Central memory CD8-positive, alpha-beta T cell (primary cell): ENCODE measurements at regions not wholly inside any gene's neighbourhood (a gene's known extent, or its start where the extent isn't known, plus 50 kb on each side); places are given as distances from the start of the nearest gene placed in this dataset.
A peak's percentile ranks its signal among the peaks of the same experiment; 100 is the strongest.

Experiments used
- ATAC-seq: fragments of 150-1000 bp; cut with Tn5 transposase; replicated peaks from 2 replicates; pipeline ENCODE4 v1.10.0; 2022; ENCODE audit warnings: mild to moderate bottlenecking, moderate FRiP score, moderate number of reproducible peaks; ENCODE audit not compliant: poor library complexity, severe bottlenecking; ENCODE audit errors: extremely low read depth
- DNase-seq, 2 donors: peaks; one replicate each; pipeline ENCODE4 v3.0.0; 2021; ENCODE audit warnings: low spot score in 2 of 2
- H3K27ac Mint-ChIP-seq: one replicate; pipeline ENCODE4 v1.8.0; 2022; ENCODE audit warnings: low read depth, mild to moderate bottlenecking, moderate library complexity, mixed read lengths
- H3K27me3 Mint-ChIP-seq: one replicate; pipeline ENCODE4 v1.8.0; 2022; ENCODE audit warnings: mixed read lengths
- H3K36me3 Mint-ChIP-seq: one replicate; pipeline ENCODE4 v1.8.0; 2022; ENCODE audit warnings: mild to moderate bottlenecking, moderate library complexity, mixed read lengths; ENCODE audit not compliant: insufficient read depth
- H3K4me1 Mint-ChIP-seq: one replicate; pipeline ENCODE4 v1.8.0; 2022; ENCODE audit warnings: mixed read lengths
- H3K4me3 Mint-ChIP-seq: one replicate; pipeline ENCODE4 v1.8.0; 2022; ENCODE audit warnings: mild to moderate bottlenecking, moderate library complexity, mixed read lengths
- H3K9me3 Mint-ChIP-seq: one replicate; pipeline ENCODE4 v1.8.0; 2022; ENCODE audit warnings: mixed read lengths

DNA sequence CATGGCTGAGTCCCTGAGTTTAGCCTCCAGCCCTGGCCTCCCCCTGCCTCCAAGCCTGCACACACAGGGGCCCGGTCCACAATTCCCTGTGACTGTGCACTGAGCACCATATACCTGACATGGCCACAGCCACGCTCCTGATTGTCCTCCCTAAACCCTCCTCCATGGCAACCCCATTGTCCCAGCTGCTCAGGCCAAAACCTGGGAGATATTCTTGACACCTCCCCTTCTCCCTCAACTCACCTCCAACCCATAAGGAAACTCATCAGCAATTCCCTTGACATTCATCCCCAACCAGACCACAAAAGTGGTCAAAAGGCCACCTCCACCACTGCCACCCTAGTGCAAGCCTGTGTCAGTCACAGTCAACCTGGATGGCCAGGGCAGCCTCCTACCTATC, 107.5 kb upstream of the MVB12B start:
- ATAC-seq (no peak), DNase-seq (no peak)
- no peaks in the 10 kb centered on the region for H3K36me3 Mint-ChIP-seq
- H3K4me3 Mint-ChIP-seq: no peak overlapping the region
- no peaks in the 10 kb centered on the region for H3K4me1 Mint-ChIP-seq
- H3K9me3 Mint-ChIP-seq: no peaks in the 10 kb centered on the region
- H3K27me3 Mint-ChIP-seq: peaks cover 86% of the 10 kb centered on the region
- no peak overlapping the region for H3K27ac Mint-ChIP-seq

DNA sequence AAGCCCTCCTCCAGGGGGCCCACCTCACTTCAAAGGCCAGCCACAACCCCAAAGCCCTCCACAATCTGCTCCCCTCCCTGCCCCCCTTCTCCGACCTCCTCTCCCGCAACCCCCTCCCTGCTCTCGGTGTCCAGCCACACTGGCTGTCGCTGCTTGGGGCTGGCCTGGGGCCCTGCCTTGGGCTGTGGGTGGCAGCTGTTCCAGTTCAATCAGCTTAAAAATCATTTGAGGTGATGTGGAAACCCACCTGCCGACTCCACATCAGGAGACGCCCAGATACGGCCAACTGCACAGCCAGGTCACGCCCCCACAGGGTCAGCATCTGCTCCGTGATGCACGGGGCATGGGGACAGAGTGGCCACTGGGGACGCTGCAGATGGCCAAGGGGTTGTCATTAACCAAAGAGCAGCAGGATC, 107.0 kb upstream of the MVB12B start:
- Mint-ChIP-seq H3K27ac (no peak overlapping the region), H3K9me3 (no peaks in the 10 kb centered on the region), H3K4me3 (no peak overlapping the region), H3K4me1 (no peaks in the 10 kb centered on the region), H3K27me3 (peaks cover 86% of the 10 kb centered on the region), H3K36me3 (peaks cover 2% of the 10 kb centered on the region)
- DNase-seq: no peak
- no peak for ATAC-seq

GRCh38 chr9:126221480-126221879, 105.1 kb upstream of the MVB12B start:
- peaks cover 2% of the 10 kb centered on the region for H3K36me3 Mint-ChIP-seq
- no peak for DNase-seq
- no peak overlapping the region for H3K4me3 Mint-ChIP-seq

GRCh38 chr9:126222363-126222834, 104.2 kb upstream of the MVB12B start:
- Mint-ChIP-seq H3K9me3 (no peaks in the 10 kb centered on the region), H3K4me3 (no peak overlapping the region), H3K27me3 (peaks cover 94% of the 10 kb centered on the region), H3K4me1 (no peaks in the 10 kb centered on the region), H3K36me3 (peaks cover 2% of the 10 kb centered on the region), H3K27ac (no peak overlapping the region)
- ATAC-seq: no peak
- no peak for DNase-seq

More at GRCh38 chr9:126221480-126221879, 105.1 kb upstream of the MVB12B start:
- peaks cover 86% of the 10 kb centered on the region for H3K27me3 Mint-ChIP-seq
- no peak overlapping the region for H3K27ac Mint-ChIP-seq
- ATAC-seq: no peak
- H3K9me3 Mint-ChIP-seq: no peaks in the 10 kb centered on the region
- H3K4me1 Mint-ChIP-seq: no peaks in the 10 kb centered on the region

DNA sequence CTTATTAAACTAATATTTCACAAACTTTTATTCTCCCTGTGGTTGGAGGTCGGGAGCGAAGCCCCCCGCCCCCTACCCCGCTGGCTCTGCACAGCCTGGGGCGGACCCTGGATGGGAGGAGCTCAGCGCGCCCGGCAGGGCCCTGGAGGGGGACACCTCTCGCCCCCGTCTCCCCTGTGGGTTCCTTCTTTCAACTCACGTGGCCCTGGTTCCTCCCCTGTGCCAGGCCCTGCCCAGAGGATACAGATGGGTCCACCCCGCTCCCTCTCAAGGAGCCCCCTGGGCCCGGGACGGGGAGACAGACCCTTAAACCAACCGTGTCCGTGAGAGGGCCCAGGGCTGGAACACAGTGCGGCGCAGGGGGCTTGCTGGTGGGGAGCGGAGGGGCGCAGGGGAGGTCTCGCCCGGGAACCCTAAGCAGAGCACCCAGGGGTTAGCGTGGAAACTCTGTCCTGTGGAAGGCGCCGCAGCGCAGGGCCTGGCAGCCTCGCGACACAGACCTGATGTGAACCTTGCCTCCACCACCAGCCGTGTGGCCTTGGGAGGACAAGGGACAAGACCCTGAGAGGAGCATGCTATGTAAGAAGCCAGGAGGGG, 103.7 kb upstream of the MVB12B start:
- peaks cover 2% of the 10 kb centered on the region for H3K36me3 Mint-ChIP-seq
- no peak overlapping the region for H3K4me3 Mint-ChIP-seq
- no peaks in the 10 kb centered on the region for H3K9me3 Mint-ChIP-seq
- no peak for DNase-seq
- H3K4me1 Mint-ChIP-seq: no peaks in the 10 kb centered on the region
- peaks cover 94% of the 10 kb centered on the region for H3K27me3 Mint-ChIP-seq
- H3K27ac Mint-ChIP-seq: no peak overlapping the region
- ATAC-seq: no peak

GRCh38 chr9:126223798-126224531, 102.7 kb upstream of the MVB12B start:
- peaks cover 94% of the 10 kb centered on the region for H3K27me3 Mint-ChIP-seq
- DNase-seq (no peak), ATAC-seq (no peak)
- H3K4me3 Mint-ChIP-seq: no peak overlapping the region
- H3K27ac Mint-ChIP-seq: no peak overlapping the region
- peaks cover 6% of the 10 kb centered on the region for H3K4me1 Mint-ChIP-seq
- H3K9me3 Mint-ChIP-seq: no peaks in the 10 kb centered on the region
- peaks cover 2% of the 10 kb centered on the region for H3K36me3 Mint-ChIP-seq

GRCh38 chr9:126225611-126226609, 100.7 kb upstream of the MVB12B start:
- Mint-ChIP-seq H3K27ac (no peak overlapping the region), H3K4me1 (peaks cover 6% of the 10 kb centered on the region), H3K36me3 (peaks cover 2% of the 10 kb centered on the region), H3K4me3 (no peak overlapping the region), H3K27me3 (peaks cover 87% of the 10 kb centered on the region), H3K9me3 (no peaks in the 10 kb centered on the region)
- ATAC-seq: no peak
- DNase-seq: no peak

DNA sequence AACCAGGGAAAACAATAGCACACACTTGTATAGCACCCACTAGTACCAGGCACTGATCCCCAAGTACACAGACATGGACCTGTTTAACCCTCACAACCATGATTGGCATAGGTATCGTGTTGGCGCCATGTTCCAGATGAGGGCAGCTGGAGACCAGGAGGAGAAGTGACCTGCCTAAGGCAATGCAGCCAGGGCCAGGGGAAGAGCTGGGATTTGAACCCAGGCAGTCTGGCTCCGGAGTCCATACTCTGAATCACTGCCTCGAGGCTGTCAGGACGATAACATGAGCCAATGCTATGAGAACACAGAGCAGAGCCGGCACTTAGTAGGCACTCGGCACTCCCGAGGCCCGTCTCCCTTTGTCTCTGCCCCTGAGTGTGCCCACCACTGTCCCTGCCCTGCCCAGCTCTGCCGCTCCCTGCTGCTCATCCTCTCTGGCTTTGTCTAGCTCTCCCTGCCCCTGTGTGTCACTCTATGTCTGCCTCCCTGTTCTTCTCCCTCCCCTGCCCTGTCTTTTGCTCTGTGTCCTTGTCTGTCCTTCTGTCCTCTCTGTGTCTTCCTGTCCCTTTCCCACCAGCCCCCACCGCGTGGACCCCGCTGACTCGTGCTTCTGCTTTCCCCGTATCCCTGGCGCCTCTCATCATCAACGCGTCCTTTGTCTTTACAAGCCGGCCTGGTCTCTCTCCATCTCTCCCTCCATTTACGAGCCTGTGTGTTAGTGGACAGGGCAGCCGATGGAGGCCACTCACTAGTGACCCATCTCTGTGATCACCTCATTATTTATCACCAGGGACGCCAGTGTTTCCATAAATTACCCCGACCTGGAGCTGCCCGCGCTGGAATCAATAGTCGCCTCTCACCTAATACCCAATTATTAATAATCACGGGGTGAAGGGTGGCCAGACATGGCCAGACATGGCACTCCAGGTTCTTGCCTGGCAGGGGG, 99.4 kb upstream of the MVB12B start:
- DNase-seq: no peak
- peaks cover 74% of the 10 kb centered on the region for H3K27me3 Mint-ChIP-seq
- H3K9me3 Mint-ChIP-seq: no peaks in the 10 kb centered on the region
- peaks cover 6% of the 10 kb centered on the region for H3K4me1 Mint-ChIP-seq
- H3K4me3 Mint-ChIP-seq: no peak overlapping the region
- peaks cover 2% of the 10 kb centered on the region for H3K36me3 Mint-ChIP-seq
- no peak for ATAC-seq
- H3K27ac Mint-ChIP-seq: no peak overlapping the region

- H3K27ac Mint-ChIP-seq: no peak overlapping the region
- H3K27me3 Mint-ChIP-seq: peaks cover 80% of the 10 kb centered on the region
- ATAC-seq: no peak
- H3K4me1 Mint-ChIP-seq: peaks cover 6% of the 10 kb centered on the region
- H3K4me3 Mint-ChIP-seq: no peak overlapping the region
- no peaks in the 10 kb centered on the region for H3K9me3 Mint-ChIP-seq
- peaks cover 2% of the 10 kb centered on the region for H3K36me3 Mint-ChIP-seq
- DNase-seq: no peak
Measured at GRCh38 chr9:126228111-126228780, 98.4 kb upstream of the MVB12B start.

GRCh38 chr9:126228781-126229444, 97.7 kb upstream of the MVB12B start:
- ATAC-seq: peak; percentile 76
- peak; percentile 44 to 45 for DNase-seq
- no peak overlapping the region for H3K27ac Mint-ChIP-seq
- H3K4me3 Mint-ChIP-seq: no peak overlapping the region
- H3K36me3 Mint-ChIP-seq: peaks cover 2% of the 10 kb centered on the region
- H3K4me1 Mint-ChIP-seq: peaks cover 6% of the 10 kb centered on the region
- no peaks in the 10 kb centered on the region for H3K9me3 Mint-ChIP-seq
- peaks cover 75% of the 10 kb centered on the region for H3K27me3 Mint-ChIP-seq

- no peak for ATAC-seq
- peaks cover 69% of the 10 kb centered on the region for H3K27me3 Mint-ChIP-seq
- peaks cover under 1% of the 10 kb centered on the region for H3K36me3 Mint-ChIP-seq
- peaks cover 6% of the 10 kb centered on the region for H3K4me1 Mint-ChIP-seq
- H3K27ac Mint-ChIP-seq: no peak overlapping the region
- DNase-seq: no peak
- H3K9me3 Mint-ChIP-seq: no peaks in the 10 kb centered on the region
- no peak overlapping the region for H3K4me3 Mint-ChIP-seq
Measured at GRCh38 chr9:126229501-126229900, 97.1 kb upstream of the MVB12B start.
